ENCODE measurements at regions not wholly inside any gene's neighbourhood (a gene's known extent, or its start where the extent isn't known, plus 50 kb on each side); places are given as distances from the start of the nearest gene placed in this dataset.

DNA sequence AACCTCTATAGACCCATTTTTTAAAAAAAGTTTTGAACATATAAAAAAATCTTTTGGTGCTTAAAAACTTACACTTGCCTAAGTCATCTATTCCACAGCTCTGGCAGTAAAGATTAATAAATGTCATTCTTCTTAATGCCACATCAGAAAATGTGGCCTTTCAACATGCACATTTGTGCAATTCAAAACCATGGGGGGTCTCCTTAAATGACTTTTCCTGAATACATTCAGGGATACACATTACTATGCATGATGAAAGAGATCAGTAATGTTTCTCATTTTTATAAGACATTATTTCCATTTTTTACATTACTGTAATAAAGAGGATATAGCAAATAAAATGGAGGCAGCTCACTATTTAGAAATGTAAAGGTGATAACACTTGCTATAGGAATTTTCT lies 142.3 kb downstream of the RBM43 start:
- TF ChIP-seq, protein P1, sequence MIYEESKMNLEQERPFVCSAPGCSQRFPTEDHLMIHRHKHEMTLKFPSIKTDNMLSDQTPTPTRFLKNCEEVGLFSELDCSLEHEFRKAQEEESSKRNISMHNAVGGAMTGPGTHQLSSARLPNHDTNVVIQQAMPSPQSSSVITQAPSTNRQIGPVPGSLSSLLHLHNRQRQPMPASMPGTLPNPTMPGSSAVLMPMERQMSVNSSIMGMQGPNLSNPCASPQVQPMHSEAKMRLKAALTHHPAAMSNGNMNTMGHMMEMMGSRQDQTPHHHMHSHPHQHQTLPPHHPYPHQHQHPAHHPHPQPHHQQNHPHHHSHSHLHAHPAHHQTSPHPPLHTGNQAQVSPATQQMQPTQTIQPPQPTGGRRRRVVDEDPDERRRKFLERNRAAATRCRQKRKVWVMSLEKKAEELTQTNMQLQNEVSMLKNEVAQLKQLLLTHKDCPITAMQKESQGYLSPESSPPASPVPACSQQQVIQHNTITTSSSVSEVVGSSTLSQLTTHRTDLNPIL (CRISPR knock-in tag; IDR thresholded peaks at IDR 0.05; ENCODE audit: low read depth): no peak
- TF ChIP-seq ISL1 (CRISPR knock-in tag; IDR thresholded peaks at IDR 0.05) (no peak), GLIS3 (CRISPR knock-in tag; IDR thresholded peaks at IDR 0.05) (no peak), ARNTL (CRISPR knock-in tag; IDR thresholded peaks at IDR 0.05; ENCODE audit: borderline replicate concordance, low read depth) (no peak), ZFP3 (CRISPR knock-in tag; IDR thresholded peaks at IDR 0.05) (no peak), CSDC2 (CRISPR knock-in tag; IDR thresholded peaks at IDR 0.05) (no peak), ZFP30 (CRISPR knock-in tag; IDR thresholded peaks at IDR 0.05) (no peak), PPARA (CRISPR knock-in tag; IDR thresholded peaks at IDR 0.05; ENCODE audit: borderline replicate concordance) (no peak), RARB (CRISPR knock-in tag; IDR thresholded peaks at IDR 0.05) (no peak)
- TF ChIP-seq, protein P2, sequence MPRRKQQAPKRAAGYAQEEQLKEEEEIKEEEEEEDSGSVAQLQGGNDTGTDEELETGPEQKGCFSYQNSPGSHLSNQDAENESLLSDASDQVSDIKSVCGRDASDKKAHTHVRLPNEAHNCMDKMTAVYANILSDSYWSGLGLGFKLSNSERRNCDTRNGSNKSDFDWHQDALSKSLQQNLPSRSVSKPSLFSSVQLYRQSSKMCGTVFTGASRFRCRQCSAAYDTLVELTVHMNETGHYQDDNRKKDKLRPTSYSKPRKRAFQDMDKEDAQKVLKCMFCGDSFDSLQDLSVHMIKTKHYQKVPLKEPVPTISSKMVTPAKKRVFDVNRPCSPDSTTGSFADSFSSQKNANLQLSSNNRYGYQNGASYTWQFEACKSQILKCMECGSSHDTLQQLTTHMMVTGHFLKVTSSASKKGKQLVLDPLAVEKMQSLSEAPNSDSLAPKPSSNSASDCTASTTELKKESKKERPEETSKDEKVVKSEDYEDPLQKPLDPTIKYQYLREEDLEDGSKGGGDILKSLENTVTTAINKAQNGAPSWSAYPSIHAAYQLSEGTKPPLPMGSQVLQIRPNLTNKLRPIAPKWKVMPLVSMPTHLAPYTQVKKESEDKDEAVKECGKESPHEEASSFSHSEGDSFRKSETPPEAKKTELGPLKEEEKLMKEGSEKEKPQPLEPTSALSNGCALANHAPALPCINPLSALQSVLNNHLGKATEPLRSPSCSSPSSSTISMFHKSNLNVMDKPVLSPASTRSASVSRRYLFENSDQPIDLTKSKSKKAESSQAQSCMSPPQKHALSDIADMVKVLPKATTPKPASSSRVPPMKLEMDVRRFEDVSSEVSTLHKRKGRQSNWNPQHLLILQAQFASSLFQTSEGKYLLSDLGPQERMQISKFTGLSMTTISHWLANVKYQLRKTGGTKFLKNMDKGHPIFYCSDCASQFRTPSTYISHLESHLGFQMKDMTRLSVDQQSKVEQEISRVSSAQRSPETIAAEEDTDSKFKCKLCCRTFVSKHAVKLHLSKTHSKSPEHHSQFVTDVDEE (CRISPR knock-in tag; IDR thresholded peaks at IDR 0.05): no peak
- TF ChIP-seq, protein P3, sequence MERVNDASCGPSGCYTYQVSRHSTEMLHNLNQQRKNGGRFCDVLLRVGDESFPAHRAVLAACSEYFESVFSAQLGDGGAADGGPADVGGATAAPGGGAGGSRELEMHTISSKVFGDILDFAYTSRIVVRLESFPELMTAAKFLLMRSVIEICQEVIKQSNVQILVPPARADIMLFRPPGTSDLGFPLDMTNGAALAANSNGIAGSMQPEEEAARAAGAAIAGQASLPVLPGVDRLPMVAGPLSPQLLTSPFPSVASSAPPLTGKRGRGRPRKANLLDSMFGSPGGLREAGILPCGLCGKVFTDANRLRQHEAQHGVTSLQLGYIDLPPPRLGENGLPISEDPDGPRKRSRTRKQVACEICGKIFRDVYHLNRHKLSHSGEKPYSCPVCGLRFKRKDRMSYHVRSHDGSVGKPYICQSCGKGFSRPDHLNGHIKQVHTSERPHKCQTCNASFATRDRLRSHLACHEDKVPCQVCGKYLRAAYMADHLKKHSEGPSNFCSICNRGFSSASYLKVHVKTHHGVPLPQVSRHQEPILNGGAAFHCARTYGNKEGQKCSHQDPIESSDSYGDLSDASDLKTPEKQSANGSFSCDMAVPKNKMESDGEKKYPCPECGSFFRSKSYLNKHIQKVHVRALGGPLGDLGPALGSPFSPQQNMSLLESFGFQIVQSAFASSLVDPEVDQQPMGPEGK (CRISPR knock-in tag; IDR thresholded peaks at IDR 0.05; ENCODE audit: borderline replicate concordance): no peak
- TF ChIP-seq, protein P4, sequence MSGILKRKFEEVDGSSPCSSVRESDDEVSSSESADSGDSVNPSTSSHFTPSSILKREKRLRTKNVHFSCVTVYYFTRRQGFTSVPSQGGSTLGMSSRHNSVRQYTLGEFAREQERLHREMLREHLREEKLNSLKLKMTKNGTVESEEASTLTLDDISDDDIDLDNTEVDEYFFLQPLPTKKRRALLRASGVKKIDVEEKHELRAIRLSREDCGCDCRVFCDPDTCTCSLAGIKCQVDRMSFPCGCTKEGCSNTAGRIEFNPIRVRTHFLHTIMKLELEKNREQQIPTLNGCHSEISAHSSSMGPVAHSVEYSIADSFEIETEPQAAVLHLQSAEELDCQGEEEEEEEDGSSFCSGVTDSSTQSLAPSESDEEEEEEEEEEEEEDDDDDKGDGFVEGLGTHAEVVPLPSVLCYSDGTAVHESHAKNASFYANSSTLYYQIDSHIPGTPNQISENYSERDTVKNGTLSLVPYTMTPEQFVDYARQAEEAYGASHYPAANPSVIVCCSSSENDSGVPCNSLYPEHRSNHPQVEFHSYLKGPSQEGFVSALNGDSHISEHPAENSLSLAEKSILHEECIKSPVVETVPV (CRISPR knock-in tag; IDR thresholded peaks at IDR 0.05): no peak
